Psoas muscle (tissue), 7 donors: ENCODE measurements at regions not wholly inside any gene's neighbourhood (a gene's known extent, or its start where the extent isn't known, plus 50 kb on each side); places are given as distances from the start of the nearest gene placed in this dataset.

Source experiments
- ATAC-seq, 4 donors: fragments of 200-7000 bp; cut with Tn5 transposase; one replicate each; pipeline ENCODE4 v1.9.1; 2020; ENCODE audit warnings: moderate library complexity in 3 of 4, mild to moderate bottlenecking in 2 of 4
- DNase-seq, 2 donors: peaks; one replicate each; pipeline ENCODE4 v3.0.0-alpha.2; 2020
- H3K27ac ChIP-seq: fragments of 200-600 bp; one replicate; pipeline ENCODE4 v1.8.0; 2022
- H3K27me3 ChIP-seq, 3 donors: fragments of 200-600 bp in 1 of 3; one replicate each; pipeline versions ENCODE4 v1.6.1 to v1.8.0; 2013 to 2022; ENCODE audit warnings: low read length in 2 of 3, mild to moderate bottlenecking in 2 of 3, moderate library complexity in 1 of 3; ENCODE audit not compliant: insufficient read depth in 3 of 3
- H3K36me3 ChIP-seq, 2 donors: fragments of 200-600 bp in 1 of 2; one replicate each; pipeline versions ENCODE4 v1.6.1 to v1.8.0; 2013 to 2022; ENCODE audit warnings: low read depth in 1 of 2, mild to moderate bottlenecking in 1 of 2, moderate library complexity in 1 of 2; ENCODE audit not compliant: insufficient read depth in 1 of 2
- H3K4me1 ChIP-seq: fragments of 200-600 bp; one replicate; pipeline ENCODE4 v1.8.0; 2022
- H3K4me3 ChIP-seq: fragments of 200-600 bp; one replicate; pipeline ENCODE4 v1.8.0; 2022; ENCODE audit warnings: mild to moderate bottlenecking
- H3K9me3 ChIP-seq: fragments of 200-600 bp; one replicate; pipeline ENCODE4 v1.8.0; 2022
- WGBS, 3 donors: extraction: QIAGEN DNeasy Blood & Tissue Kit; methylation state at CpG; one replicate each; pipeline versions ENCODE4 v1.1.6 to v1.1.7; 2013; 5-methylcytosine and 5-hydroxymethylcytosine counted together
- intact Hi-C, 2 donors: fragments of 100-400 bp; cut with DNase I; formaldehyde crosslinking; loops; one replicate each; pipeline versions ENCODE4 v1.11.0 to v1.14.2; 2022
- TF ChIP-seq, protein P1 (sequence below): fragments of 200-600 bp; IDR thresholded peaks from one replicate; pipeline ENCODE4 v1.8.0; 2022; ENCODE audit warnings: antibody characterized with exemption
- donor health status: healthy with polysubstance abuse.
- donor health status: DM: no; HTN: no; CAD: no; lungs with moderate emphysema.
- donor health status: Bipolar disorder and iron deficiency.
- donor health status: healthy.
- donor health status: DM: yes; HTN: yes; CAD: no.
- donor health status: DM: no; HTN: no; CAD: no.
- donor health status: DM: yes; HTN: yes; CAD: no.

DNA sequence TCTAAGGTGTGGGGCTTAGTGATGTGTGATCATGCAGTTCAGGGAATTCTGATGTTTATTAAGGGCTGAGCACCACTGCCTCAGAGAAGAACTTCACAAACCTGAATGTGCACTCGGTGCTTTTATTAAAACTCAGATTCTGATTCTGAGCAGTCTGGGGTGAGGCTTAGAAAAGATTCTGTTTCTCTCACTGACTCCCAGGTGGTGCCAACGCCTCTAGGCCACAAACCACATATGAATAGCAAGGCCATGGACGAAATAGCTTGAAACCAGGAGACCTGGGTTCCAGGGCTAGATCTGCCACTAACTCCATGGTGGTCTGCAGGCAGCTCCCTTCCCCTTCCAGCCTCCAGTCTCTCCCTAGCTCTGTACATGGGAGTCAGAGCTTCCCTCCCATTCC lies 169.1 kb downstream of the HS3ST3B1 start:
- no peak overlapping the region for H3K4me3 ChIP-seq
- H3K4me1 ChIP-seq: no peaks in the 10 kb centered on the region
- no peaks in the 10 kb centered on the region for H3K36me3 ChIP-seq
- ATAC-seq: no peak
- DNase-seq: no peak
- 81 to 90% (median 88%) methylated on average over 3 of the region's 3 CpGs for WGBS, 3 donors
- no peak overlapping the region for H3K27ac ChIP-seq
- TF ChIP-seq, protein P1, sequence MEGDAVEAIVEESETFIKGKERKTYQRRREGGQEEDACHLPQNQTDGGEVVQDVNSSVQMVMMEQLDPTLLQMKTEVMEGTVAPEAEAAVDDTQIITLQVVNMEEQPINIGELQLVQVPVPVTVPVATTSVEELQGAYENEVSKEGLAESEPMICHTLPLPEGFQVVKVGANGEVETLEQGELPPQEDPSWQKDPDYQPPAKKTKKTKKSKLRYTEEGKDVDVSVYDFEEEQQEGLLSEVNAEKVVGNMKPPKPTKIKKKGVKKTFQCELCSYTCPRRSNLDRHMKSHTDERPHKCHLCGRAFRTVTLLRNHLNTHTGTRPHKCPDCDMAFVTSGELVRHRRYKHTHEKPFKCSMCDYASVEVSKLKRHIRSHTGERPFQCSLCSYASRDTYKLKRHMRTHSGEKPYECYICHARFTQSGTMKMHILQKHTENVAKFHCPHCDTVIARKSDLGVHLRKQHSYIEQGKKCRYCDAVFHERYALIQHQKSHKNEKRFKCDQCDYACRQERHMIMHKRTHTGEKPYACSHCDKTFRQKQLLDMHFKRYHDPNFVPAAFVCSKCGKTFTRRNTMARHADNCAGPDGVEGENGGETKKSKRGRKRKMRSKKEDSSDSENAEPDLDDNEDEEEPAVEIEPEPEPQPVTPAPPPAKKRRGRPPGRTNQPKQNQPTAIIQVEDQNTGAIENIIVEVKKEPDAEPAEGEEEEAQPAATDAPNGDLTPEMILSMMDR: no peak
- H3K9me3 ChIP-seq: no peaks in the 10 kb centered on the region
- intact Hi-C loops: no loop called here
- H3K27me3 ChIP-seq: no peaks in the 10 kb centered on the region

DNA sequence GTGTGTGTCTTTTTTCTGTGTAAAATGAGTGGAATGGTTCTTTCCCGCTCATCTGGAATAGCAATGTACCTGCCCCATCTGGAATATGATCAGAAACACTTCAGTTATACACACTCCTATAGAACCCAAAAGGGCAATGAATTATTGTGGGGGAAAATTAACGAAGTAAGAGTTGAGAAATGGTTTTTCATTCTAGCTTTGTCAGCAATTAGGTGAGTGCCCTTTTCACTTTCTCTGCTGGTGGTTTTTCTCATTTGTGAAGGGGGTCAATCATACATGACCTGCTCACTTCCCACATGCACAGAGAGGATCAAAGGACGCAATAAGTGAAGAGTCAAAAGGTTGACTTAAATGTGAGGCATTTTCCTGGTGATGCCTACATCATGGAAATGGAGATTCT lies 168.0 kb downstream of the HS3ST3B1 start:
- H3K4me3 ChIP-seq: no peak overlapping the region
- H3K27me3 ChIP-seq: no peaks in the 10 kb centered on the region
- H3K9me3 ChIP-seq: no peaks in the 10 kb centered on the region
- intact Hi-C loops: no loop called here
- ATAC-seq (no peak), DNase-seq (no peak)
- no peaks in the 10 kb centered on the region for H3K4me1 ChIP-seq
- H3K27ac ChIP-seq: no peak overlapping the region
- no peaks in the 10 kb centered on the region for H3K36me3 ChIP-seq
- 82 to 85% (median 84%) methylated on average over 3 of the region's 3 CpGs for WGBS, 3 donors
- TF ChIP-seq, protein P1: no peak

DNA sequence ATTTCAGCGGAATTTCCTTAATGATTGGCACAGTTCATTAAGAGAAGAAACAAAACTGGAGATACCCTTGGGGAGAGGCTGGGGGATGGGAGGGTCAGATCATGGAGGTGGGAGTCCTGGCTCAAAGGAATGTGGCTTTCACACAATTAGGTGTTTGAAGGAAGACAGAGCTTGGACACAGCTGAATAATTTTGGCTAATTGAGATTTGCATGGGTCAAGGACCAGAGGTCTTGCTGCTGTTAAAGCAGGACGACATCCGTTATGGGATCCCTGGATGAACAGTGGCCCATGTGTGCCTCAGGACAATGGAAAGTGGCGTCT lies 160.3 kb downstream of the HS3ST3B1 start:
- H3K4me3 ChIP-seq: no peak overlapping the region
- WGBS, 3 donors: 48 to 66% (median 56%) methylated on average over 4 of the region's 4 CpGs
- H3K27ac ChIP-seq: no peak overlapping the region
- H3K27me3 ChIP-seq: no peaks in the 10 kb centered on the region
- TF ChIP-seq, protein P1: no peak
- no peaks in the 10 kb centered on the region for H3K36me3 ChIP-seq
- no peaks in the 10 kb centered on the region for H3K9me3 ChIP-seq
- ATAC-seq (no peak), DNase-seq (no peak)
- intact Hi-C loops: no loop called here
- H3K4me1 ChIP-seq: no peaks in the 10 kb centered on the region

DNA sequence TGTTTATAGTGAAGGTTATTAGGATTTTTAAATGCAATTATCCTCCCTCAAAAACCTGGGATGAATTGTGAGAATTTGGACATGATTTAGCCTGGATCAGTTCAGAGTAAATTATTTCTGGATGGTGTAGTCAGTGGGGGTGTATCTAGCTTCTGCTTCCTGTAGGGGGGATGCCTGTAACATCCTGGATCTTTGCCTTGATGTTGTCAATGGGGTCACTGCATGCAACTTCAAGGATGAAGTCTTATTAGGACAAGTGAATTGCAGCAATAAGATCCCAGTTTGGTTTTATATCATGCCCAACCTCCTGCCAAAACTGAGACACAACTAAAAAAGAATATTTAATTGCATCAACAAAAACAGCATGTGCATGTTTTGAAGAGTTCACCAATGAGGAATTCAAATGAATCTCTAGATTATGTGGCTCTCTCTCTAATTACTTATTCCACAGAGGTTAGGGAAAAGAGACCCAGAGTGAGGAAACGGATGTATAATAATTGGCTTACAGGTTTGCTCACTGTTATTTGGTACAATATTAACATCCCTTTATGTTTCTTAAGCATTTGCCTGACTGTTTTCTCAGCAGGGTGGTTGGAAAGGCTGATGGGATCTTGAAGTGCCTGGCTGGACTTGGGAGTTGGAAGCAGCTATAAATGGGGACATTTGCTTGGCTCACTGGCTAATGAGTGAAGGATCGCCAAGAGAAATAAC lies 159.8 kb downstream of the HS3ST3B1 start:
- ATAC-seq (no peak), DNase-seq (no peak)
- no peak overlapping the region for H3K27ac ChIP-seq
- no peaks in the 10 kb centered on the region for H3K27me3 ChIP-seq
- H3K4me3 ChIP-seq: no peak overlapping the region
- intact Hi-C loops: no loop called here
- no peaks in the 10 kb centered on the region for H3K9me3 ChIP-seq
- no peaks in the 10 kb centered on the region for H3K4me1 ChIP-seq
- 54 to 77% (median 55%) methylated on average over 2 of the region's 2 CpGs for WGBS, 3 donors
- H3K36me3 ChIP-seq: no peaks in the 10 kb centered on the region
- TF ChIP-seq, protein P1: no peak

DNA sequence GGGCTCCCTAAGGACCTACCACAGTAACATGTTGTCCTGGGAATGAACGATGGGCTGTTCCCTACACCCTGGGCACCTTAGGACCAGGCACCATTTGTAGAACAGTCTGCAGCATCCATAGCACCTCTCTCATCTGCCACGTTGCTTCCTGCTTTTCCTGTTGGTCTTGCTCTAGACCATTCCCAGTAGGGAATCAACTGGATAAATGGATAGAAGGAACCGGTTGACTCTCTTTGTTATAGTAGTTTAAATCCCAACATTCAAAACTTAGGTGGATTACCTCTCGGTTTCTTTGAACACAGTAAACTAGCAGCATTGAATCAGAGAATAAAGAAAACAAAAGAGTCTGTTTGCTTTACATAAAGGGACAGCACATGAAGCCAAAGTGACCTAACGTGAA lies 159.1 kb downstream of the HS3ST3B1 start:
- Histone ChIP-seq H3K9me3 (no peaks in the 10 kb centered on the region), H3K27me3 (no peaks in the 10 kb centered on the region), H3K4me1 (no peaks in the 10 kb centered on the region), H3K27ac (no peak overlapping the region), H3K4me3 (no peak overlapping the region), H3K36me3 (no peaks in the 10 kb centered on the region)
- ATAC-seq (no peak), DNase-seq (no peak)
- TF ChIP-seq, protein P1: no peak
- 68 to 72% (median 69%) methylated on average over 5 of the region's 5 CpGs for WGBS, 3 donors
- intact Hi-C loops: no loop called here
